WTC11 (cell line): ENCODE measurements at regions not wholly inside any gene's neighbourhood (a gene's known extent, or its start where the extent isn't known, plus 50 kb on each side); places are given as distances from the start of the nearest gene placed in this dataset.
A peak's percentile ranks its signal among the peaks of the same experiment; 100 is the strongest.

Experiments used
- ATAC-seq: fragments of 200-7000 bp; cut with Tn5 transposase; 2 replicates; pipeline ENCODE4 v1.10.0; 2021; ENCODE audit warnings: mild to moderate bottlenecking, moderate library complexity
- CTCF ChIA-PET: fragments of 300-600 bp; sonication (Branson Sonifier 250); formaldehyde crosslinking; loops from one replicate; lab custom pipeline; 2021; ENCODE audit warnings: antibody characterized with exemption; lab: Charles Lee
- POLR2A ChIA-PET: fragments of 350-600 bp; sonication (Branson Sonifier 250); formaldehyde crosslinking; loops from one replicate; lab custom pipeline; 2021; ENCODE audit warnings: antibody characterized with exemption; lab: Charles Lee
- DNase-seq: peaks from one replicate; pipeline ENCODE4 v3.0.0; 2021; ENCODE audit warnings: low spot score
- H3K27ac Mint-ChIP-seq: 2 replicates; pipeline ENCODE4 v1.8.0; 2021; ENCODE audit warnings: mixed read lengths
- H3K27me3 Mint-ChIP-seq: 2 replicates; pipeline ENCODE4 v1.8.0; 2021; ENCODE audit warnings: low read depth, mild to moderate bottlenecking, moderate library complexity, mixed read lengths
- H3K36me3 Mint-ChIP-seq: 2 replicates; pipeline ENCODE4 v1.8.0; 2021; ENCODE audit warnings: mixed read lengths
- H3K4me1 Mint-ChIP-seq: 2 replicates; pipeline ENCODE4 v1.8.0; 2022; ENCODE audit warnings: mixed read lengths
- H3K4me3 Mint-ChIP-seq: 2 replicates; pipeline ENCODE4 v1.8.0; 2021; ENCODE audit warnings: mild to moderate bottlenecking, moderate library complexity, mixed read lengths
- H3K9me3 Mint-ChIP-seq: 2 replicates; pipeline ENCODE4 v1.8.0; 2021; ENCODE audit warnings: mixed read lengths
- ELF4 ChIP-seq: sonication (generic); formaldehyde crosslinking; IDR thresholded peaks from 2 replicates; pipeline ENCODE4 v1.8.1; 2022; ENCODE audit warnings: low read depth, mild to moderate bottlenecking, moderate library complexity, missing genetic modification reagents
- GABPB1 ChIP-seq: sonication (generic); formaldehyde crosslinking; IDR thresholded peaks from 2 replicates; pipeline ENCODE4 v1.8.1; 2023; ENCODE audit warnings: mild to moderate bottlenecking, missing genetic modification reagents
- GRHL2 ChIP-seq: fragments of 250-450 bp; sonication (Bioruptor Pico); IDR thresholded peaks from 2 replicates; pipeline ENCODE4 v1.8.0; 2022; ENCODE audit warnings: mild to moderate bottlenecking, moderate library complexity; ENCODE audit not compliant: insufficient replicate concordance, severe bottlenecking
- JAZF1 ChIP-seq: fragments of 250-450 bp; sonication (Bioruptor Pico); IDR thresholded peaks from 2 replicates; pipeline ENCODE4 v1.9.0; 2021; ENCODE audit warnings: moderate library complexity, mild to moderate bottlenecking, inconsistent platforms
- KAT7 ChIP-seq: sonication (generic); formaldehyde crosslinking; IDR thresholded peaks from 2 replicates; pipeline ENCODE4 v1.8.1; 2023; ENCODE audit warnings: missing genetic modification reagents, mild to moderate bottlenecking, borderline replicate concordance
- NFATC4 ChIP-seq: fragments of 250-450 bp; sonication (Bioruptor Pico); IDR thresholded peaks from 2 replicates; pipeline ENCODE4 v1.9.0; 2021; ENCODE audit warnings: mild to moderate bottlenecking
- NR1H2 ChIP-seq: sonication (generic); formaldehyde crosslinking; IDR thresholded peaks from 2 replicates; pipeline ENCODE4 v1.9.0; 2021; ENCODE audit warnings: mild to moderate bottlenecking, moderate library complexity, missing genetic modification reagents
- NR2C2 ChIP-seq: sonication (generic); formaldehyde crosslinking; IDR thresholded peaks from 2 replicates; pipeline ENCODE4 v1.8.0; 2022; ENCODE audit warnings: mild to moderate bottlenecking, missing genetic modification reagents
- SMAD4 ChIP-seq: sonication (generic); formaldehyde crosslinking; IDR thresholded peaks from 2 replicates; pipeline ENCODE4 v1.8.0; 2022; ENCODE audit warnings: mild to moderate bottlenecking, missing genetic modification reagents
- TEAD1 ChIP-seq: sonication (generic); formaldehyde crosslinking; IDR thresholded peaks from 2 replicates; pipeline ENCODE4 v1.8.0; 2022; ENCODE audit warnings: mild to moderate bottlenecking, missing genetic modification reagents
- TEAD4 ChIP-seq: sonication (generic); formaldehyde crosslinking; IDR thresholded peaks from 2 replicates; pipeline ENCODE4 v1.8.0; 2022; ENCODE audit warnings: mild to moderate bottlenecking, missing genetic modification reagents
- ZNF138 ChIP-seq: sonication (generic); formaldehyde crosslinking; conservative IDR thresholded peaks from 2 replicates; pipeline ENCODE4 v1.8.1; 2022; ENCODE audit warnings: mild to moderate bottlenecking, moderate library complexity, missing genetic modification reagents
- ZNF219 ChIP-seq: sonication (generic); formaldehyde crosslinking; IDR thresholded peaks from 2 replicates; pipeline ENCODE4 v1.8.0; 2023; ENCODE audit warnings: missing genetic modification reagents, mild to moderate bottlenecking, borderline replicate concordance
- ZNF232 ChIP-seq: sonication (generic); formaldehyde crosslinking; IDR thresholded peaks from 2 replicates; pipeline ENCODE4 v1.8.0; 2022; ENCODE audit warnings: mild to moderate bottlenecking, missing genetic modification reagents
- ZNF671 ChIP-seq: fragments of 250-450 bp; sonication (Bioruptor Pico); IDR thresholded peaks from 2 replicates; pipeline ENCODE4 v1.8.0; 2021; ENCODE audit warnings: mild to moderate bottlenecking
- TF ChIP-seq, protein P1 (sequence below): sonication (generic); formaldehyde crosslinking; IDR thresholded peaks from 2 replicates; pipeline ENCODE4 v1.8.0; 2022; ENCODE audit warnings: mild to moderate bottlenecking, missing genetic modification reagents
- TF ChIP-seq, protein P2 (sequence below): fragments of 250-450 bp; sonication (Bioruptor Pico); IDR thresholded peaks from 2 replicates; pipeline ENCODE4 v1.9.0; 2021; ENCODE audit warnings: mild to moderate bottlenecking
- TF ChIP-seq, protein P3 (sequence below): fragments of 250-450 bp; sonication (Bioruptor Pico); IDR thresholded peaks from 2 replicates; pipeline ENCODE4 v2.1.2; 2022; ENCODE audit warnings: mild to moderate bottlenecking, moderate library complexity
- TF ChIP-seq, protein P4 (sequence below): sonication (generic); formaldehyde crosslinking; IDR thresholded peaks from 2 replicates; pipeline ENCODE4 v1.8.0; 2023; ENCODE audit warnings: missing genetic modification reagents
- TF ChIP-seq, protein P5 (sequence below): sonication (generic); formaldehyde crosslinking; IDR thresholded peaks from 2 replicates; pipeline ENCODE4 v1.8.1; 2022; ENCODE audit warnings: low read depth, mild to moderate bottlenecking, moderate library complexity, missing genetic modification reagents, borderline replicate concordance
- TF ChIP-seq, protein P6 (sequence below): sonication (generic); formaldehyde crosslinking; IDR thresholded peaks from 2 replicates; pipeline ENCODE4 v1.8.1; 2023; ENCODE audit warnings: mild to moderate bottlenecking, missing genetic modification reagents, borderline replicate concordance
- TF ChIP-seq, protein P7 (sequence below): sonication (generic); formaldehyde crosslinking; IDR thresholded peaks from 2 replicates; pipeline ENCODE4 v1.8.0; 2022; ENCODE audit warnings: missing genetic modification reagents

DNA sequence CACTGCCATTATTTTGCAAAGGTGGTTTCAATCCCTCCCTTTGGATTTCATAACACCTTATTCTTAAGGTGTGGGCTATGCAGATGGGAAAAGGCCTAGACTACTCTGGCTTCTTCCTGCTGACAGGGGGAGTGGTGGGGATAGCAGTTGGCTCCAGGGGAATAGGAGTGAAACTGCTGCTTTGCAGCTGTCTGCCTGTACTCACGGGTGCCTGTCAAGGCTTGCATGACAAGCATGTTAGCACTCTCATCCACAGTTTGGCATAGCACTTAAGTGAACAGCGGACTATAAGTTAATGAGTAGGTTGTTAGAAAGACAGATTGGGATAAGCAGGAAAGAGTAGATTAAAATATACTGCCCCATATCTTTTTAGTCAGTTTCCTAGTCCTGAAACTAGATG lies 287.5 kb upstream of the DAB1 start:
- Mint-ChIP-seq H3K9me3 (peaks cover 5% of the 10 kb centered on the region), H3K27me3 (no peaks in the 10 kb centered on the region), H3K36me3 (0 out of 2 replicates have a peak, but pooled peaks cover 3% of the 10 kb centered on the region), H3K4me1 (peaks cover 14% of the 10 kb centered on the region), H3K4me3 (no peak overlapping the region), H3K27ac (no peak overlapping the region)
- DNase-seq (no peak), ATAC-seq (peak; percentile 81)
- ChIA-PET POLR2A (no interaction called here), CTCF (no interaction called here)
- TF ChIP-seq, protein P1, sequence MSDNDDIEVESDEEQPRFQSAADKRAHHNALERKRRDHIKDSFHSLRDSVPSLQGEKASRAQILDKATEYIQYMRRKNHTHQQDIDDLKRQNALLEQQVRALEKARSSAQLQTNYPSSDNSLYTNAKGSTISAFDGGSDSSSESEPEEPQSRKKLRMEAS (CRISPR knock-in tag): no peak
- TF ChIP-seq TEAD4 (CRISPR knock-in tag): no peak
- no peak for TF ChIP-seq TEAD1 (CRISPR knock-in tag)
- no peak for TF ChIP-seq KAT7 (CRISPR knock-in tag)
- TF ChIP-seq NFATC4 (CRISPR knock-in tag): no peak
- TF ChIP-seq SMAD4 (CRISPR knock-in tag): no peak
- TF ChIP-seq, protein P2, sequence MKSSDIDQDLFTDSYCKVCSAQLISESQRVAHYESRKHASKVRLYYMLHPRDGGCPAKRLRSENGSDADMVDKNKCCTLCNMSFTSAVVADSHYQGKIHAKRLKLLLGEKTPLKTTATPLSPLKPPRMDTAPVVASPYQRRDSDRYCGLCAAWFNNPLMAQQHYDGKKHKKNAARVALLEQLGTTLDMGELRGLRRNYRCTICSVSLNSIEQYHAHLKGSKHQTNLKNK (CRISPR knock-in tag): no peak
- TF ChIP-seq, all 79 proteins: peak for 0

DNA sequence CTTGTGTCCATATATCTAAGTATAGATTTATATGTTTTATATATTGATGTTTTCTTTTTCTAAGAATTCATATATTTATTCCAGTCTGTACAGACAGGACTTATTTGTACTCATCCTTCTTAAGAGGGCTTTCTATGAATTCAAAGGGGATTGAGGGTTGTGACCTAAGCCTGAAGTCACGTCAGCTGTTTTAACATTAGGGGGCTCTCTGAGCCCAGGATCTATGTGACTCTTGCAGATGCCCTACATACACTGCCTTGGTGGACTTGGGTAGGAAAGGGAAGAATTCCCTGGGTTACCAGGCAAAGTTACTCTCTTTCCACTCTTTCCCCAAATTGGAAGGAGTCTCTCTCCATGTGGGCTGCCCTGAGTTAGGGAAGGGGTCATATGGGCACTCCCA lies 283.8 kb upstream of the DAB1 start:
- ChIA-PET CTCF (no interaction called here), POLR2A (no interaction called here)
- DNase-seq (no peak), ATAC-seq (peak; percentile 47; the same call in 1 of the 2 replicates)
- Mint-ChIP-seq H3K36me3 (0 out of 2 replicates have a peak, but pooled peaks cover 3% of the 10 kb centered on the region), H3K27me3 (no peaks in the 10 kb centered on the region), H3K4me3 (no peak overlapping the region), H3K4me1 (peaks cover 22% of the 10 kb centered on the region), H3K9me3 (peaks cover 5% of the 10 kb centered on the region), H3K27ac (no peak overlapping the region)
- TF ChIP-seq SMAD4 (CRISPR knock-in tag): no peak
- TF ChIP-seq NR1H2 (CRISPR knock-in tag): no peak
- TF ChIP-seq NR2C2 (CRISPR knock-in tag): no peak
- no peak for TF ChIP-seq JAZF1 (CRISPR knock-in tag)
- TF ChIP-seq ELF4: no peak
- TF ChIP-seq ZNF219: no peak
- TF ChIP-seq, protein P3, sequence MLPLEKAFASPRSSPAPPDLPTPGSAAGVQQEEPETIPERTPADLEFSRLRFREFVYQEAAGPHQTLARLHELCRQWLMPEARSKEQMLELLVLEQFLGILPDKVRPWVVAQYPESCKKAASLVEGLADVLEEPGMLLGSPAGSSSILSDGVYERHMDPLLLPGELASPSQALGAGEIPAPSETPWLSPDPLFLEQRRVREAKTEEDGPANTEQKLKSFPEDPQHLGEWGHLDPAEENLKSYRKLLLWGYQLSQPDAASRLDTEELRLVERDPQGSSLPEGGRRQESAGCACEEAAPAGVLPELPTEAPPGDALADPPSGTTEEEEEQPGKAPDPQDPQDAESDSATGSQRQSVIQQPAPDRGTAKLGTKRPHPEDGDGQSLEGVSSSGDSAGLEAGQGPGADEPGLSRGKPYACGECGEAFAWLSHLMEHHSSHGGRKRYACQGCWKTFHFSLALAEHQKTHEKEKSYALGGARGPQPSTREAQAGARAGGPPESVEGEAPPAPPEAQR (CRISPR knock-in tag): no peak
- TF ChIP-seq, protein P4, sequence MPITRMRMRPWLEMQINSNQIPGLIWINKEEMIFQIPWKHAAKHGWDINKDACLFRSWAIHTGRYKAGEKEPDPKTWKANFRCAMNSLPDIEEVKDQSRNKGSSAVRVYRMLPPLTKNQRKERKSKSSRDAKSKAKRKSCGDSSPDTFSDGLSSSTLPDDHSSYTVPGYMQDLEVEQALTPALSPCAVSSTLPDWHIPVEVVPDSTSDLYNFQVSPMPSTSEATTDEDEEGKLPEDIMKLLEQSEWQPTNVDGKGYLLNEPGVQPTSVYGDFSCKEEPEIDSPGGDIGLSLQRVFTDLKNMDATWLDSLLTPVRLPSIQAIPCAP (CRISPR knock-in tag): no peak
- TF ChIP-seq, protein P5, sequence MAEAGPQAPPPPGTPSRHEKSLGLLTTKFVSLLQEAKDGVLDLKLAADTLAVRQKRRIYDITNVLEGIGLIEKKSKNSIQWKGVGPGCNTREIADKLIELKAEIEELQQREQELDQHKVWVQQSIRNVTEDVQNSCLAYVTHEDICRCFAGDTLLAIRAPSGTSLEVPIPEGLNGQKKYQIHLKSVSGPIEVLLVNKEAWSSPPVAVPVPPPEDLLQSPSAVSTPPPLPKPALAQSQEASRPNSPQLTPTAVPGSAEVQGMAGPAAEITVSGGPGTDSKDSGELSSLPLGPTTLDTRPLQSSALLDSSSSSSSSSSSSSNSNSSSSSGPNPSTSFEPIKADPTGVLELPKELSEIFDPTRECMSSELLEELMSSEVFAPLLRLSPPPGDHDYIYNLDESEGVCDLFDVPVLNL (CRISPR knock-in tag): no peak
- TF ChIP-seq GABPB1 (CRISPR knock-in tag): no peak
- TF ChIP-seq, protein P6, sequence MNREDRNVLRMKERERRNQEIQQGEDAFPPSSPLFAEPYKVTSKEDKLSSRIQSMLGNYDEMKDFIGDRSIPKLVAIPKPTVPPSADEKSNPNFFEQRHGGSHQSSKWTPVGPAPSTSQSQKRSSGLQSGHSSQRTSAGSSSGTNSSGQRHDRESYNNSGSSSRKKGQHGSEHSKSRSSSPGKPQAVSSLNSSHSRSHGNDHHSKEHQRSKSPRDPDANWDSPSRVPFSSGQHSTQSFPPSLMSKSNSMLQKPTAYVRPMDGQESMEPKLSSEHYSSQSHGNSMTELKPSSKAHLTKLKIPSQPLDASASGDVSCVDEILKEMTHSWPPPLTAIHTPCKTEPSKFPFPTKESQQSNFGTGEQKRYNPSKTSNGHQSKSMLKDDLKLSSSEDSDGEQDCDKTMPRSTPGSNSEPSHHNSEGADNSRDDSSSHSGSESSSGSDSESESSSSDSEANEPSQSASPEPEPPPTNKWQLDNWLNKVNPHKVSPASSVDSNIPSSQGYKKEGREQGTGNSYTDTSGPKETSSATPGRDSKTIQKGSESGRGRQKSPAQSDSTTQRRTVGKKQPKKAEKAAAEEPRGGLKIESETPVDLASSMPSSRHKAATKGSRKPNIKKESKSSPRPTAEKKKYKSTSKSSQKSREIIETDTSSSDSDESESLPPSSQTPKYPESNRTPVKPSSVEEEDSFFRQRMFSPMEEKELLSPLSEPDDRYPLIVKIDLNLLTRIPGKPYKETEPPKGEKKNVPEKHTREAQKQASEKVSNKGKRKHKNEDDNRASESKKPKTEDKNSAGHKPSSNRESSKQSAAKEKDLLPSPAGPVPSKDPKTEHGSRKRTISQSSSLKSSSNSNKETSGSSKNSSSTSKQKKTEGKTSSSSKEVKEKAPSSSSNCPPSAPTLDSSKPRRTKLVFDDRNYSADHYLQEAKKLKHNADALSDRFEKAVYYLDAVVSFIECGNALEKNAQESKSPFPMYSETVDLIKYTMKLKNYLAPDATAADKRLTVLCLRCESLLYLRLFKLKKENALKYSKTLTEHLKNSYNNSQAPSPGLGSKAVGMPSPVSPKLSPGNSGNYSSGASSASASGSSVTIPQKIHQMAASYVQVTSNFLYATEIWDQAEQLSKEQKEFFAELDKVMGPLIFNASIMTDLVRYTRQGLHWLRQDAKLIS: no peak
- TF ChIP-seq ZNF138 (CRISPR knock-in tag): no peak
- no peak for TF ChIP-seq GRHL2 (CRISPR knock-in tag)
- no peak for TF ChIP-seq ZNF232 (CRISPR knock-in tag)
- TF ChIP-seq, protein P2 (CRISPR knock-in tag): no peak
- TF ChIP-seq, protein P7, sequence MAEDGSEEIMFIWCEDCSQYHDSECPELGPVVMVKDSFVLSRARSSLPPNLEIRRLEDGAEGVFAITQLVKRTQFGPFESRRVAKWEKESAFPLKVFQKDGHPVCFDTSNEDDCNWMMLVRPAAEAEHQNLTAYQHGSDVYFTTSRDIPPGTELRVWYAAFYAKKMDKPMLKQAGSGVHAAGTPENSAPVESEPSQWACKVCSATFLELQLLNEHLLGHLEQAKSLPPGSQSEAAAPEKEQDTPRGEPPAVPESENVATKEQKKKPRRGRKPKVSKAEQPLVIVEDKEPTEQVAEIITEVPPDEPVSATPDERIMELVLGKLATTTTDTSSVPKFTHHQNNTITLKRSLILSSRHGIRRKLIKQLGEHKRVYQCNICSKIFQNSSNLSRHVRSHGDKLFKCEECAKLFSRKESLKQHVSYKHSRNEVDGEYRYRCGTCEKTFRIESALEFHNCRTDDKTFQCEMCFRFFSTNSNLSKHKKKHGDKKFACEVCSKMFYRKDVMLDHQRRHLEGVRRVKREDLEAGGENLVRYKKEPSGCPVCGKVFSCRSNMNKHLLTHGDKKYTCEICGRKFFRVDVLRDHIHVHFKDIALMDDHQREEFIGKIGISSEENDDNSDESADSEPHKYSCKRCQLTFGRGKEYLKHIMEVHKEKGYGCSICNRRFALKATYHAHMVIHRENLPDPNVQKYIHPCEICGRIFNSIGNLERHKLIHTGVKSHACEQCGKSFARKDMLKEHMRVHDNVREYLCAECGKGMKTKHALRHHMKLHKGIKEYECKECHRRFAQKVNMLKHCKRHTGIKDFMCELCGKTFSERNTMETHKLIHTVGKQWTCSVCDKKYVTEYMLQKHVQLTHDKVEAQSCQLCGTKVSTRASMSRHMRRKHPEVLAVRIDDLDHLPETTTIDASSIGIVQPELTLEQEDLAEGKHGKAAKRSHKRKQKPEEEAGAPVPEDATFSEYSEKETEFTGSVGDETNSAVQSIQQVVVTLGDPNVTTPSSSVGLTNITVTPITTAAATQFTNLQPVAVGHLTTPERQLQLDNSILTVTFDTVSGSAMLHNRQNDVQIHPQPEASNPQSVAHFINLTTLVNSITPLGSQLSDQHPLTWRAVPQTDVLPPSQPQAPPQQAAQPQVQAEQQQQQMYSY (CRISPR knock-in tag): no peak
- no peak for TF ChIP-seq ZNF671
